K562 (cell line): ENCODE measurements at regions not wholly inside any gene's neighbourhood (a gene's known extent, or its start where the extent isn't known, plus 50 kb on each side); places are given as distances from the start of the nearest gene placed in this dataset.

Experiments used
- CBX2 ChIP-seq: fragments of 200-600 bp; sonication (generic); IDR thresholded peaks from one replicate; pipeline ENCODE4 v1.6.1; 2012; ENCODE audit warnings: mild to moderate bottlenecking, low read length, inconsistent platforms; ENCODE audit not compliant: insufficient read depth, poor library complexity, severe bottlenecking
- FOXJ2 ChIP-seq: fragments of 200-800 bp; sonication (Bioruptor generic); IDR thresholded peaks from 2 replicates; pipeline ENCODE4 v1.6.1; 2016; ENCODE audit warnings: missing genetic modification characterization, missing compliant biosample characterization
- NELFE ChIP-seq: IDR thresholded peaks from 2 replicates; pipeline ENCODE4 v1.6.1; 2011; ENCODE audit warnings: mild to moderate bottlenecking; ENCODE audit not compliant: insufficient read depth, insufficient read length
- PURB ChIP-seq: sonication (generic); formaldehyde crosslinking; IDR thresholded peaks from 2 replicates; pipeline ENCODE4 v1.9.0; 2021; ENCODE audit warnings: low read depth, mild to moderate bottlenecking, missing genetic modification reagents
- ZFPM2 ChIP-seq: fragments of 250-450 bp; sonication (Bioruptor Pico); IDR thresholded peaks from 2 replicates; pipeline ENCODE4 v1.5.1; 2022; ENCODE audit warnings: mild to moderate bottlenecking
- ZNF395 ChIP-seq: fragments of 200-800 bp; sonication (Bioruptor generic); IDR thresholded peaks from 2 replicates; pipeline ENCODE4 v1.6.1; 2017; ENCODE audit warnings: missing genetic modification characterization, missing compliant biosample characterization
- ZNF551 ChIP-seq: fragments of 250-450 bp; sonication (Bioruptor Pico); IDR thresholded peaks from 2 replicates; pipeline ENCODE4 v1.5.0; 2021; ENCODE audit warnings: mild to moderate bottlenecking, moderate library complexity
- TF ChIP-seq, protein P1 (sequence below): fragments of 450-650 bp; IDR thresholded peaks from 2 replicates; pipeline ENCODE4 v1.6.1; 2016; ENCODE audit warnings: mild to moderate bottlenecking, moderate library complexity
- TF ChIP-seq, protein P2 (sequence below): fragments of 250-450 bp; sonication (Bioruptor Pico); IDR thresholded peaks from 2 replicates; pipeline ENCODE4 v1.5.0; 2021
- TF ChIP-seq, protein P3 (sequence below): fragments of 450-650 bp; IDR thresholded peaks from 2 replicates; pipeline ENCODE4 v1.6.1; 2016
- TF ChIP-seq, protein P4 (sequence below): sonication (generic); formaldehyde crosslinking; IDR thresholded peaks from 2 replicates; pipeline ENCODE4 v1.8.0; 2023; ENCODE audit warnings: mild to moderate bottlenecking, missing genetic modification reagents

DNA sequence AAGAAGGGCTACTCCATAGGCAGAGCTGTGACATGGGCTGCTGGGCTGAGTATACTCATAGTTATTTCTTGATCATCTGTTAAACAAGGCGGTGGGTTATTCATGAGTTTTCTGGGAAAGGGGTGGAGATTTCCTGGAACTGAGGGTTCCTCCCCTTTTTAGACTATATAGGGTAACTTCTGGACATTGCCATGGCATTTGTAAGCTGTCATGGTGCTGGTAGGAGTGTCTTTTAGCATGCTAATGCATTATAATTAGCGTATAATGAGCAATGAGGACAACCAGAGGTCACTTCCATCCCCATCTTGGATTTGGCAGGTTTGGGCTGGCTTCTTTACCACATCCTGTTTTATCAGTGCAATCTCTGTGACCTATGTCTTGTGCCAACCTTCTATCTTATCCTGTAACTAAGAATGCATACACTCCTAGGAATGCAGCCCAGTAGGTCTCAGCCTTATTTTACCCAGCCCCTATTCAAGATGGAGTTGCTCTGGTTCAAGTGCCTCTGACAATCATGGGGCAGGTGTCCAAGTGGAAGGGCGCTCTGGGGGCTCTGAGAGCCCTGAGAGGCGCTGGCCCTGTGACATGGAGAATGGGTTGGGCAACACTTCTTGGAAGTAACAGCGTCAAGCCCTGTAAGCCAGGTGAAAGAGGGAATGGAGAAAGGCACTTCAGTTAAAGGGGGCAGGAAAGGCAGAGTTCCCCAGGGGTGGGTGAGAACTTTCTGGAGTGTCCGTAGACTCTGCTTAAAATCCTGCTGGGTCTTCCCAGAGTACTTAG is 354.2 kb upstream of the SULF2 start (continued):
- TF ChIP-seq, protein P1, sequence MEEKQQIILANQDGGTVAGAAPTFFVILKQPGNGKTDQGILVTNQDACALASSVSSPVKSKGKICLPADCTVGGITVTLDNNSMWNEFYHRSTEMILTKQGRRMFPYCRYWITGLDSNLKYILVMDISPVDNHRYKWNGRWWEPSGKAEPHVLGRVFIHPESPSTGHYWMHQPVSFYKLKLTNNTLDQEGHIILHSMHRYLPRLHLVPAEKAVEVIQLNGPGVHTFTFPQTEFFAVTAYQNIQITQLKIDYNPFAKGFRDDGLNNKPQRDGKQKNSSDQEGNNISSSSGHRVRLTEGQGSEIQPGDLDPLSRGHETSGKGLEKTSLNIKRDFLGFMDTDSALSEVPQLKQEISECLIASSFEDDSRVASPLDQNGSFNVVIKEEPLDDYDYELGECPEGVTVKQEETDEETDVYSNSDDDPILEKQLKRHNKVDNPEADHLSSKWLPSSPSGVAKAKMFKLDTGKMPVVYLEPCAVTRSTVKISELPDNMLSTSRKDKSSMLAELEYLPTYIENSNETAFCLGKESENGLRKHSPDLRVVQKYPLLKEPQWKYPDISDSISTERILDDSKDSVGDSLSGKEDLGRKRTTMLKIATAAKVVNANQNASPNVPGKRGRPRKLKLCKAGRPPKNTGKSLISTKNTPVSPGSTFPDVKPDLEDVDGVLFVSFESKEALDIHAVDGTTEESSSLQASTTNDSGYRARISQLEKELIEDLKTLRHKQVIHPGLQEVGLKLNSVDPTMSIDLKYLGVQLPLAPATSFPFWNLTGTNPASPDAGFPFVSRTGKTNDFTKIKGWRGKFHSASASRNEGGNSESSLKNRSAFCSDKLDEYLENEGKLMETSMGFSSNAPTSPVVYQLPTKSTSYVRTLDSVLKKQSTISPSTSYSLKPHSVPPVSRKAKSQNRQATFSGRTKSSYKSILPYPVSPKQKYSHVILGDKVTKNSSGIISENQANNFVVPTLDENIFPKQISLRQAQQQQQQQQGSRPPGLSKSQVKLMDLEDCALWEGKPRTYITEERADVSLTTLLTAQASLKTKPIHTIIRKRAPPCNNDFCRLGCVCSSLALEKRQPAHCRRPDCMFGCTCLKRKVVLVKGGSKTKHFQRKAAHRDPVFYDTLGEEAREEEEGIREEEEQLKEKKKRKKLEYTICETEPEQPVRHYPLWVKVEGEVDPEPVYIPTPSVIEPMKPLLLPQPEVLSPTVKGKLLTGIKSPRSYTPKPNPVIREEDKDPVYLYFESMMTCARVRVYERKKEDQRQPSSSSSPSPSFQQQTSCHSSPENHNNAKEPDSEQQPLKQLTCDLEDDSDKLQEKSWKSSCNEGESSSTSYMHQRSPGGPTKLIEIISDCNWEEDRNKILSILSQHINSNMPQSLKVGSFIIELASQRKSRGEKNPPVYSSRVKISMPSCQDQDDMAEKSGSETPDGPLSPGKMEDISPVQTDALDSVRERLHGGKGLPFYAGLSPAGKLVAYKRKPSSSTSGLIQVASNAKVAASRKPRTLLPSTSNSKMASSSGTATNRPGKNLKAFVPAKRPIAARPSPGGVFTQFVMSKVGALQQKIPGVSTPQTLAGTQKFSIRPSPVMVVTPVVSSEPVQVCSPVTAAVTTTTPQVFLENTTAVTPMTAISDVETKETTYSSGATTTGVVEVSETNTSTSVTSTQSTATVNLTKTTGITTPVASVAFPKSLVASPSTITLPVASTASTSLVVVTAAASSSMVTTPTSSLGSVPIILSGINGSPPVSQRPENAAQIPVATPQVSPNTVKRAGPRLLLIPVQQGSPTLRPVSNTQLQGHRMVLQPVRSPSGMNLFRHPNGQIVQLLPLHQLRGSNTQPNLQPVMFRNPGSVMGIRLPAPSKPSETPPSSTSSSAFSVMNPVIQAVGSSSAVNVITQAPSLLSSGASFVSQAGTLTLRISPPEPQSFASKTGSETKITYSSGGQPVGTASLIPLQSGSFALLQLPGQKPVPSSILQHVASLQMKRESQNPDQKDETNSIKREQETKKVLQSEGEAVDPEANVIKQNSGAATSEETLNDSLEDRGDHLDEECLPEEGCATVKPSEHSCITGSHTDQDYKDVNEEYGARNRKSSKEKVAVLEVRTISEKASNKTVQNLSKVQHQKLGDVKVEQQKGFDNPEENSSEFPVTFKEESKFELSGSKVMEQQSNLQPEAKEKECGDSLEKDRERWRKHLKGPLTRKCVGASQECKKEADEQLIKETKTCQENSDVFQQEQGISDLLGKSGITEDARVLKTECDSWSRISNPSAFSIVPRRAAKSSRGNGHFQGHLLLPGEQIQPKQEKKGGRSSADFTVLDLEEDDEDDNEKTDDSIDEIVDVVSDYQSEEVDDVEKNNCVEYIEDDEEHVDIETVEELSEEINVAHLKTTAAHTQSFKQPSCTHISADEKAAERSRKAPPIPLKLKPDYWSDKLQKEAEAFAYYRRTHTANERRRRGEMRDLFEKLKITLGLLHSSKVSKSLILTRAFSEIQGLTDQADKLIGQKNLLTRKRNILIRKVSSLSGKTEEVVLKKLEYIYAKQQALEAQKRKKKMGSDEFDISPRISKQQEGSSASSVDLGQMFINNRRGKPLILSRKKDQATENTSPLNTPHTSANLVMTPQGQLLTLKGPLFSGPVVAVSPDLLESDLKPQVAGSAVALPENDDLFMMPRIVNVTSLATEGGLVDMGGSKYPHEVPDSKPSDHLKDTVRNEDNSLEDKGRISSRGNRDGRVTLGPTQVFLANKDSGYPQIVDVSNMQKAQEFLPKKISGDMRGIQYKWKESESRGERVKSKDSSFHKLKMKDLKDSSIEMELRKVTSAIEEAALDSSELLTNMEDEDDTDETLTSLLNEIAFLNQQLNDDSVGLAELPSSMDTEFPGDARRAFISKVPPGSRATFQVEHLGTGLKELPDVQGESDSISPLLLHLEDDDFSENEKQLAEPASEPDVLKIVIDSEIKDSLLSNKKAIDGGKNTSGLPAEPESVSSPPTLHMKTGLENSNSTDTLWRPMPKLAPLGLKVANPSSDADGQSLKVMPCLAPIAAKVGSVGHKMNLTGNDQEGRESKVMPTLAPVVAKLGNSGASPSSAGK = no peak
- TF ChIP-seq NELFE (no peak), ZNF395 (CRISPR knock-in tag) (peak; percentile 100), ZFPM2 (CRISPR knock-in tag) (peak; percentile 99), FOXJ2 (tag) (no peak), PURB (CRISPR knock-in tag) (no peak), ZNF551 (0 out of 2 replicates have a peak, but pooled peaks have one; percentile 73), CBX2 (no peak)
- TF ChIP-seq, protein P2, sequence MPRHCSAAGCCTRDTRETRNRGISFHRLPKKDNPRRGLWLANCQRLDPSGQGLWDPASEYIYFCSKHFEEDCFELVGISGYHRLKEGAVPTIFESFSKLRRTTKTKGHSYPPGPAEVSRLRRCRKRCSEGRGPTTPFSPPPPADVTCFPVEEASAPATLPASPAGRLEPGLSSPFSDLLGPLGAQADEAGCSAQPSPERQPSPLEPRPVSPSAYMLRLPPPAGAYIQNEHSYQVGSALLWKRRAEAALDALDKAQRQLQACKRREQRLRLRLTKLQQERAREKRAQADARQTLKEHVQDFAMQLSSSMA = peak; percentile 97
- TF ChIP-seq, protein P3, sequence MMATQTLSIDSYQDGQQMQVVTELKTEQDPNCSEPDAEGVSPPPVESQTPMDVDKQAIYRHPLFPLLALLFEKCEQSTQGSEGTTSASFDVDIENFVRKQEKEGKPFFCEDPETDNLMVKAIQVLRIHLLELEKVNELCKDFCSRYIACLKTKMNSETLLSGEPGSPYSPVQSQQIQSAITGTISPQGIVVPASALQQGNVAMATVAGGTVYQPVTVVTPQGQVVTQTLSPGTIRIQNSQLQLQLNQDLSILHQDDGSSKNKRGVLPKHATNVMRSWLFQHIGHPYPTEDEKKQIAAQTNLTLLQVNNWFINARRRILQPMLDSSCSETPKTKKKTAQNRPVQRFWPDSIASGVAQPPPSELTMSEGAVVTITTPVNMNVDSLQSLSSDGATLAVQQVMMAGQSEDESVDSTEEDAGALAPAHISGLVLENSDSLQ = peak; percentile 48
- TF ChIP-seq, protein P4, sequence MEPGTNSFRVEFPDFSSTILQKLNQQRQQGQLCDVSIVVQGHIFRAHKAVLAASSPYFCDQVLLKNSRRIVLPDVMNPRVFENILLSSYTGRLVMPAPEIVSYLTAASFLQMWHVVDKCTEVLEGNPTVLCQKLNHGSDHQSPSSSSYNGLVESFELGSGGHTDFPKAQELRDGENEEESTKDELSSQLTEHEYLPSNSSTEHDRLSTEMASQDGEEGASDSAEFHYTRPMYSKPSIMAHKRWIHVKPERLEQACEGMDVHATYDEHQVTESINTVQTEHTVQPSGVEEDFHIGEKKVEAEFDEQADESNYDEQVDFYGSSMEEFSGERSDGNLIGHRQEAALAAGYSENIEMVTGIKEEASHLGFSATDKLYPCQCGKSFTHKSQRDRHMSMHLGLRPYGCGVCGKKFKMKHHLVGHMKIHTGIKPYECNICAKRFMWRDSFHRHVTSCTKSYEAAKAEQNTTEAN (CRISPR knock-in tag) = no peak
